OCI-LY3 (cell line): ENCODE measurements at regions not wholly inside any gene's neighbourhood (a gene's known extent, or its start where the extent isn't known, plus 50 kb on each side); places are given as distances from the start of the nearest gene placed in this dataset.

Experiments used
- CTCF ChIP-seq: fragments of 200-600, 300-600 bp; sonication (generic); IDR thresholded peaks from 2 replicates; pipeline ENCODE4 v1.5.1; 2014; ENCODE audit warnings: antibody characterized with exemption, low read length, low read depth
- EZH2phosphoT487 ChIP-seq: fragments of 200-600 bp; shearing (Covaris generic); IDR thresholded peaks from 2 replicates; pipeline ENCODE4 v1.6.1; 2018; ENCODE audit warnings: antibody characterized with exemption, mixed run types, low read depth

DNA sequence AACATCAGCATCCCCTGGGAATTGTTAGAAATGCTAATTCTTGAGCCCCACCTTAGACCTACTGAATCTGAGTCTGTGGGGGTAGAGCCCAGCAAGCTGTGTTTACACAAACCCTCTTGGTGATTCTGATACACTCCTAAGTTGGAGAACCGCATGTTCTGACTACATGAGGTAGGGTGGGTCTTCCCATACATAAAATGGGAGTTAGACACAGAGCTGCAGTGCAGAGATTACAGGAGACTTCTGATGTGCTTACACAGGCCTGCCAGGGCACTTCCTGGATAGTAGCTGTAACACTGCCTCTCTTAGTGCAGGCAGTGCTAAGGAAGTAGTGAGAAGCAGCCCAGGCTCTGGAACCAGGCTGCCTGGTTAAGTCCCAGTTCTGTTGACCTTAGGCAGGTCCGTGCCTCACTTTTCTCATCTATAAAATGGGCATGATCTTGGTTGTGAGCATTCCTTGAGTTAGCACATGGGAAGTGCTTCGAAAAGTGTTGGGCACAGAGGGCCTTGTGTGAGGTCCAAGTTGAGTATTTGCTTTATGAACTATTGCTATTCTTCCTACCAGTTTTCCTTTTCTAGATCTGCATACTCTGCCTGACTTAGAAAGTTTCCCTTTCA is 67.3 kb downstream of the GLI2 start:
- TF ChIP-seq CTCF: no peak
- TF ChIP-seq EZH2phosphoT487: no peak
